Adrenal gland (tissue), 5 donors: ENCODE measurements at regions not wholly inside any gene's neighbourhood (a gene's known extent, or its start where the extent isn't known, plus 50 kb on each side); places are given as distances from the start of the nearest gene placed in this dataset.

Source experiments
- POLR2A ChIP-seq, 2 donors: fragments of 450-650 bp; IDR thresholded peaks; one replicate each; pipeline ENCODE4 v1.6.1; 2017; ENCODE audit warnings: antibody characterized with exemption in 2 of 2, mild to moderate bottlenecking in 2 of 2, moderate library complexity in 1 of 2
- TF ChIP-seq, protein P1 (sequence below), 6 experiments: fragments of 450-650 bp in 4 of 6; fragments of 200-600 bp in 2 of 6; sonication (generic) in 1 of 6; IDR thresholded peaks; 1 replicate in 5 of 6; 2 replicates in 1 of 6; pipeline versions ENCODE4 v1.5.1 to v1.8.0; 2016 to 2021; ENCODE audit warnings: antibody characterized with exemption in 6 of 6, mild to moderate bottlenecking in 2 of 6, moderate library complexity in 1 of 6
- donor health status: DM: no; HTN: no; CAD: no.

DNA sequence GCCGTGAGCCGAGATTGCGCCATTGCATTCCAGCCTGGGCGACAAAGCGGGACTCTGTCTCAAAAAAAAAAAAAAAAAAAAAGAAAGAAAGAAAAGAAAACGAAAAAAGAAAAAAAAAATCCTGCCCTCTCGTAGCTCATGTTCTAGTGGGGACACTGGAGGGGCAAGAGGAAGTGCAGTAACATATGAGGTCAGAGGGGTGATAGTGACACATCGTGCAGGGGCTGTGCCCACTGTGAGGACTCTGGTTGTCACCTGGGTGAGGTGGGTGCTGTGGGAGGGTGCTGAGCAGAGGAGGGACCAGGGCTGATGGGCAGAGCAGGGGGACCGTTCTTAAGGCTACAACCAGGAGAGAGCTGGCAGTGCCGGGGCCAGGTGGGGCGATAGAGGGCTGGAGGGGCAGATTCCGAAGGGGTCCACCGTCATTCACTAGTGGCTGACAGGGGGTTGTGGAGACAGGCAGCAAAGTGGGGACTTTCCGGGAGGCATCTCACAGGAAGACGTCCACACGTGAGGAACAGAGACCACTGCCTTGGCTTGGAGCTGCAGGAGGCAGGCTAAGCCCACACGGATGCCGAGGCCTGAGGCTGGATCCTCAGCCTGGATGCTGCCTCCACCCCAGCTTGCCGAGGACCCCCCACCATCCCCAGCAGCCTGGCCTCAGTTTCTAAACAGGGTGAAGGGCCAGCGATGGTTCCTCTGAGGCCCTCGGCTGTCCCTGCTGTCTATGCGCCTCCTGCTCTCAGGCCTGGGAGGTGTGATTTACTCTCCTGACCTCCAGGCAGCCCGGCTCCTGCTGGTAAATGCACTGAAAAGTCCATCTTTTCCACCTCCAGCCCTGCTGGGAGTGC, 154.3 kb upstream of the IQSEC1 start:
- TF ChIP-seq, protein P1, sequence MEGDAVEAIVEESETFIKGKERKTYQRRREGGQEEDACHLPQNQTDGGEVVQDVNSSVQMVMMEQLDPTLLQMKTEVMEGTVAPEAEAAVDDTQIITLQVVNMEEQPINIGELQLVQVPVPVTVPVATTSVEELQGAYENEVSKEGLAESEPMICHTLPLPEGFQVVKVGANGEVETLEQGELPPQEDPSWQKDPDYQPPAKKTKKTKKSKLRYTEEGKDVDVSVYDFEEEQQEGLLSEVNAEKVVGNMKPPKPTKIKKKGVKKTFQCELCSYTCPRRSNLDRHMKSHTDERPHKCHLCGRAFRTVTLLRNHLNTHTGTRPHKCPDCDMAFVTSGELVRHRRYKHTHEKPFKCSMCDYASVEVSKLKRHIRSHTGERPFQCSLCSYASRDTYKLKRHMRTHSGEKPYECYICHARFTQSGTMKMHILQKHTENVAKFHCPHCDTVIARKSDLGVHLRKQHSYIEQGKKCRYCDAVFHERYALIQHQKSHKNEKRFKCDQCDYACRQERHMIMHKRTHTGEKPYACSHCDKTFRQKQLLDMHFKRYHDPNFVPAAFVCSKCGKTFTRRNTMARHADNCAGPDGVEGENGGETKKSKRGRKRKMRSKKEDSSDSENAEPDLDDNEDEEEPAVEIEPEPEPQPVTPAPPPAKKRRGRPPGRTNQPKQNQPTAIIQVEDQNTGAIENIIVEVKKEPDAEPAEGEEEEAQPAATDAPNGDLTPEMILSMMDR (IDR thresholded peaks at IDR 0.05) = no peak
- TF ChIP-seq POLR2A (IDR thresholded peaks at IDR 0.05) = no peak
